ENCODE measurements at regions not wholly inside any gene's neighbourhood (a gene's known extent, or its start where the extent isn't known, plus 50 kb on each side); places are given as distances from the start of the nearest gene placed in this dataset.

GRCh38 chr7:46290374-46291049 is 369.4 kb upstream of the IGFBP3 start:
- 57 to 88% (median 68%) methylated on average over 1 of the region's 1 CpG for WGBS, 4 donors
- Histone ChIP-seq H3K36me3 (replicated peaks in 1 of 2) (no peaks in the 10 kb centered on the region), H3K4me1 (replicated peaks in 1 of 2) (no peaks in the 10 kb centered on the region), H3K27ac (no peak overlapping the region), H3K9me3 (replicated peaks in 1 of 3) (no peaks in the 10 kb centered on the region), H3K4me3 (no peak overlapping the region), H3K27me3 (no peaks in the 10 kb centered on the region)
- TF ChIP-seq POLR2A (IDR thresholded peaks at IDR 0.05) = no peak
- no peak for DNase-seq
- intact Hi-C loops (cut with DNase I) = no loop called here

GRCh38 chr7:46288861-46289260 is 367.8 kb upstream of the IGFBP3 start:
- TF ChIP-seq POLR2A (IDR thresholded peaks at IDR 0.05) = no peak
- no peak for TF ChIP-seq CTCF (IDR thresholded peaks at IDR 0.05)
- no peaks in the 10 kb centered on the region for H3K27me3 ChIP-seq
- H3K4me3 ChIP-seq = no peak overlapping the region
- intact Hi-C loops (cut with DNase I) = no loop called here
- H3K27ac ChIP-seq = no peak overlapping the region
- 75 to 80% (median 77%) methylated on average over 3 of the region's 3 CpGs for WGBS, 4 donors
- H3K4me1 ChIP-seq (replicated peaks in 1 of 2) = no peaks in the 10 kb centered on the region
- no peak for DNase-seq
- no peaks in the 10 kb centered on the region for H3K9me3 ChIP-seq (replicated peaks in 1 of 3)
- no peaks in the 10 kb centered on the region for H3K36me3 ChIP-seq (replicated peaks in 1 of 2)

GRCh38 chr7:46288010-46288409 is 366.9 kb upstream of the IGFBP3 start:
- DNase-seq = no peak
- Histone ChIP-seq H3K4me1 (replicated peaks in 1 of 2) (no peaks in the 10 kb centered on the region), H3K27me3 (no peaks in the 10 kb centered on the region), H3K36me3 (replicated peaks in 1 of 2) (no peaks in the 10 kb centered on the region), H3K27ac (no peak overlapping the region), H3K4me3 (no peak overlapping the region), H3K9me3 (replicated peaks in 1 of 3) (no peaks in the 10 kb centered on the region)
- 77 to 86% (median 81%) methylated on average over 2 of the region's 2 CpGs for WGBS, 4 donors
- intact Hi-C loops (cut with DNase I) = no loop called here
- no peak for TF ChIP-seq POLR2A (IDR thresholded peaks at IDR 0.05)
- TF ChIP-seq CTCF (IDR thresholded peaks at IDR 0.05) = no peak

- H3K27ac ChIP-seq = no peak overlapping the region
- intact Hi-C loops (cut with DNase I) = no loop called here
- no peaks in the 10 kb centered on the region for H3K4me1 ChIP-seq (replicated peaks in 1 of 2)
- no peaks in the 10 kb centered on the region for H3K36me3 ChIP-seq (replicated peaks in 1 of 2)
- TF ChIP-seq CTCF (IDR thresholded peaks at IDR 0.05) = no peak
- TF ChIP-seq POLR2A (IDR thresholded peaks at IDR 0.05) = no peak
- no peak overlapping the region for H3K4me3 ChIP-seq
- no peak for DNase-seq
- H3K9me3 ChIP-seq (replicated peaks in 1 of 3) = no peaks in the 10 kb centered on the region
- no peaks in the 10 kb centered on the region for H3K27me3 ChIP-seq
- 64 to 75% (median 67%) methylated on average over 2 of the region's 2 CpGs for WGBS, 4 donors
These were observed 365.9 kb upstream of the IGFBP3 start for GRCh38 chr7:46286957-46287356.

GRCh38 chr7:46286356-46286755 is 365.3 kb upstream of the IGFBP3 start:
- no peaks in the 10 kb centered on the region for H3K36me3 ChIP-seq (replicated peaks in 1 of 2)
- intact Hi-C loops (cut with DNase I) = no loop called here
- WGBS, 4 donors = 78 to 85% (median 82%) methylated on average over 2 of the region's 2 CpGs
- H3K4me3 ChIP-seq = no peak overlapping the region
- TF ChIP-seq CTCF (IDR thresholded peaks at IDR 0.05) (no peak), POLR2A (IDR thresholded peaks at IDR 0.05) (no peak)
- H3K27ac ChIP-seq = no peak overlapping the region
- H3K9me3 ChIP-seq (replicated peaks in 1 of 3) = no peaks in the 10 kb centered on the region
- H3K27me3 ChIP-seq = no peaks in the 10 kb centered on the region
- DNase-seq = no peak
- no peaks in the 10 kb centered on the region for H3K4me1 ChIP-seq (replicated peaks in 1 of 2)

All from adrenal gland (tissue), 9 donors.